Neural cell (in vitro differentiated cells): ENCODE measurements at regions not wholly inside any gene's neighbourhood (a gene's known extent, or its start where the extent isn't known, plus 50 kb on each side); places are given as distances from the start of the nearest gene placed in this dataset.

Source experiments
- CTCF ChIP-seq: fragments of 450-650 bp; IDR thresholded peaks from 2 replicates; pipeline ENCODE4 v1.5.1; 2014; ENCODE audit warnings: antibody characterized with exemption, mild to moderate bottlenecking, moderate library complexity; ENCODE audit not compliant: poor library complexity, severe bottlenecking
- EP300 ChIP-seq: fragments of 450-650 bp; conservative IDR thresholded peaks from 2 replicates; pipeline ENCODE4 v1.6.1; 2014; ENCODE audit warnings: antibody characterized with exemption, mild to moderate bottlenecking, moderate library complexity; ENCODE audit not compliant: poor library complexity, severe bottlenecking
- POLR2AphosphoS5 ChIP-seq: IDR thresholded peaks from 2 replicates; pipeline ENCODE4 v1.6.1; 2012

- TF ChIP-seq CTCF: no peak
- TF ChIP-seq EP300: no peak
- TF ChIP-seq POLR2AphosphoS5: no peak
Measured at GRCh38 chr15:27662892-27663291, 436.2 kb downstream of the OCA2 start.
